Activated CD8-positive, alpha-beta memory T cell treated with anti-CD3 and anti-CD28 coated beads, Interleukin-2, amount 50 U/mL, for 1 hour (primary cell): ENCODE measurements at regions not wholly inside any gene's neighbourhood (a gene's known extent, or its start where the extent isn't known, plus 50 kb on each side); places are given as distances from the start of the nearest gene placed in this dataset.

Experiments used
- DNase-seq: peaks from one replicate; pipeline ENCODE4 v3.0.0-alpha.2; 2020; ENCODE audit errors: extremely low read depth

DNA sequence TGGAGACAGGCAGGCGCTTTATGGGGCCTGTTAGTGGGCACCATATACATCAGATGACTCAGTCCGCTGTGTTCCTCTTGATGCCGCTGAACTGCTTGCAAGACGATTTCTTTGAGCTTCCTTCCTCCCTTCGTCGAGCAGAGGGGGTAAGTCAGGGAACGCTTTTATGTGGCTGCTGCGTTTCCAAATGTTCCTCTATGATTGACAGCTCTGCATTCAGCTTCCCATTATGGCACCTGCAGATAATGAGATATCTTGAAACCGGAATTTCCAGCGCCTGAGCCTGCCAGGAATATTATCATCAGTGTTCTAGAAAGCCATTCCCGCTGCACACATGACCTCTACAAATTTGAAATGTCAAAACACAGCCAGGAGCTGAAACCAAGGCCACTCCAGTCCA, 257.0 kb downstream of the TSHZ3 start:
- no peak for DNase-seq

DNA sequence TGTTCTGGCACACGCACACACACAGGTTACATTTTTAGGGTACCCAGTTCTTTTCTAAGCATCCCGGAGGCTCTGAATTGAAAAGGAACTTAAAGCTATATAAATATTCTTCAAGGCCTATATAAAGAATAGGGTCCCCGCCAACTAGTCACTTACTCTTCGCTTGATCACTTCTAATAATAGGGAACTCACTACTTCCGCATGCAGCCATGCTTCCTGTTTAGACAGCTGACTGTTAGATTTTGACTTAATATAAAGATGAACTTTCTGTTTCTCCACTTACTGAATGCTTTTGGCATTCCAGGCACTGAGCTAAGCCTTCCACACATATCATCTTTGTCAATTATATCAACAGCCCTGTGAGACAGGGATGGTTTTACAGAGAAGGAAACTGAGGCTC, 259.6 kb downstream of the TSHZ3 start:
- no peak for DNase-seq

DNA sequence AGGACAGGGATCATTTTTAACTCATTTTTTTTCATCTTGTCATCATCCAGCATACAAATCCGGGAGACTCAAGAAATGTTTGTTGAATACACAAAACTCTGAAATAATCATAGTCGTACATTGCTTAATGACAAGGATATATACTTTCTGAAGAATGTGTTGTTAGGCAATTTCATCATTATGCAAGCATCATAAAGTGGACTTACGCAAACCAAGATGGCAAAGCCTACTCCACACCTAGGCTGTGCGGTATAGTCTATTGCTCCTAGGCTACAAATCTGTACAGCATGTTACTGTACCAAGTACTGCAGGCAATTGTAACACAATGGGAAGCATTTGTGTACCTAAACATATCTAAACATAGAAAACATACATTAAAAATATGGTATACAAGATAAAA, 264.1 kb downstream of the TSHZ3 start:
- DNase-seq = no peak

DNA sequence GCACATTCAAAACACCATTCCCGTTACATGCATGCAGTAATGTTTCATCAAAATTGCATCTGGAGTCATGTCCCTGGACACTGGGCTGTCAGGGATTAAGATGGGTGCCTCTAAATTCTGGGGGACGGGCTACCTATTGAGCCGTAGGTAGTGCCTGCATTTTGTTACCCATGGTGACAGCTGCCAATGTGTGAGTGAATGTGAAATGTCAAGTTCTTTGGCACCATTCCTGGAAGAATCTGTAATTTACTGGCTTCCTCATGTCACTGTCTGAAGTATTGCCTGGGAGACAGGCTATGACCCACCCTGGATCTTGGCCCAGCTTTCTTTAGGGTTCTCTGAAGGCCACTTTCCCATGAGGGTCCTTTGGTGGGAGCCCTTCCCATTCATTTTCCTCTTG, 266.1 kb downstream of the TSHZ3 start:
- no peak for DNase-seq

DNA sequence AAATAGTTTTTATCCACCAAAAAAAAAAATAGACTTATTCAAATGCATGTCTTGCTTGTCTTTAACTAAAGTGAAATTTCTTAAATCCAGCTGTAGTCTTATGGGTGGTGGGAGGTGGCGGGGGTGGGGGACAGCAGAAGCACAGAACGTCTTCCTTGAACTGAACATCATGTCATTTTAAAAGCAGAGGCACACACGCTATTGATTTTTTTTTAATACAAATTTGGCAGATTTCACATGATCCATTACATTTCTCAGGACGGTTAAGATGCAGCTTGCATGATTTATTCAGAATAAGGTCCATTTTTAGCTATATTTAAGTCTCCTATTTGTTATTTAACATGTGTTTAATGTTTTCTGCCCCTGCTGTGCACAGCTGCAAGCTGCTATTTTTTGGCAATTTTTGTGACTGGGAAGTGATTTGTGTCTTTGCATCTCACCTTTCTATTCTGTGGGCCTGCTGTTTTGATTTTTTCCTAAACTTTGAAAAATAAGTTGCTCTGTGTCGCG, 274.0 kb downstream of the TSHZ3 start:
- DNase-seq = no peak

DNA sequence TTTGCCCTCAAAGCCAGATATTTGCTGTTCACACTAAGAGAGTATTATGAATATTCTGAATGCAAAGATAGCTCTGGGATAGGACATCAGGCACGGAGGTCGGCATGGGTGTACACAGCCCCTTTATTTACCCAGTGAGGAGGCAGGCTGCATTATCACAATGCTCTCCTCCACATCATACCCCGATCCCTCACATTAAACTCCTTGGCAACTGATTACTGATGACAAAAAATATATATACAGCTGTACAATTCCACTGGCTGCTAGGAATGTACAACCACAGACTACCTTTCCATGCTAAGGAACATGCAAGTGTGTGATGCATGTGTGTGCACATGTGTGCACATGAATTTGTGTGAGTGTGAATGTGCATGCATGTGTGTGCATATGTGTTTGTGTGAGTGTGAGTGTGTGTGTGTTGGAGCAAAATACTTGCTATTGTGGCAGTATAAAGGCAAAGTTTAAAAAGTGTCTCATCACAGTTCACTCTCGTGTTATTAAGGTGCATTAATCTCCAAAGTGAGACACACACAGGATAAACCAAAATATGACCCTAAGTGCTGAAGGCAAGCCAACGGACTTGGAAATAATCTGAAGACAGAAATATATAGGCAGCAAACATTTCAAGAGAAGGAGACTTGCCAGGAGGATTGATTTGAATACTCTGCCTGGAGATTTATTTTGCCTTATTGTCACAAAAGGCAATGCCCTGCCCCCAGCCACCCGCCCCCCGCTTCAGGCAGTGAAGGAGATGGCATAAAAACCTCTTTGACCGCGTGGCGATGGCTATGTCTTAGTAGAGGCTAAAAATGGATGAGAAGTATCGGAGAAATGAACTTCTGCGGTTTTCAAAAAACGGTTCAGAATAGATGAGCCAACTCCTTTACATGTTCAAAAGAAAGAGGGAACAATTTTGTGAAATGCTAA, 274.8 kb downstream of the TSHZ3 start:
- DNase-seq = no peak

DNA sequence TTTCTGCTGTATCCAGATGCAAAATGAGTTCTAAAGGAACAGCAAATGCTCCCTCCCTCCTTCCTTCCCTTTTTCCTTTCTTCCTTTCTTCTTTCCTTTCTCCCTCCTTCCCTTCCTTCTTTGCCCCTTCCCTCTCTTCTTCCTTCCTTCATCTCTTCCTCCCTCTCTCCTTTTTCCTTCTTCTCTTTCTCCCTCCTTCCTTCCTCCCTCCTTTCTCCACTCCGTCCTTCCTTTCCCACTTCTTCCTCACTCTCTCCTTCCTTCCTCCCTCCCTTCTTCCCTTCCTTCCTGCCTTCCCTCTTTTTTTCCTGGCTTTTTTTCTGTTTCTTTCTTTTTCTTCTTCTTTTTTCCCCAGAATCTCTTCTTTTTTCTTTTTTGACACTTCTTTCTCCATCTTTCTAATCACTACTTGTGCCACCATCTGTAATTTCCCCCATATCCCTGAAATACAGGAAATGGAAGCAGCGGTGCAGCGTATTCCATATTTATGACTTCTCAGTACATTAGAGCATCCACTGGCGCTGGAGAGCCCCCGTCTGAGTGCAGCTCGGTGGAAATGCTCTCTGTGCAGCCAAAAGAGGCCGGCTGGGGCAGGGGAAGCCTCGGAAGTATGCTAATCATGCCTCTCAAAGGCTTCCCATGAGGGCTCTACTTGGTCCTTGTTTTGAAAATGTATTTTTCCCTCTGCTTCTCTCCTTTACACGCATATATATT, 275.6 kb downstream of the TSHZ3 start:
- no peak for DNase-seq

DNA sequence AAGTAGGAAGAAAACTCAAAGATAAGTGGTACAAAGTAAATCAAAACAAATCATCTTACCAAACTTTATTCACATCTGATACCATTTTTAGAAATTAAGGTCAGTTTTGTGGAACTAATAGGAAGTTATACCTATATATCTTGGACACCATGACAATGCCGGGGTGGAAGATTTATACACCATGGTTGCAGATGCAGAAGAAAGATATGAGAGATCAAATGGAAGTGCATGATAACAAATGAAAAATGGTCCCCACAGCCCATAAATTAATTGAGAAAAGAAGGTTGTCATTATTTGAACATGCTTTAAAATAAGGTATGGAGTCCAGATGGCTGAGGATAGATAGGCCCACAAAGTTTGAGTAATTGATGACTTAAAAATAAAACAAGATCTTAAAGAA, 276.8 kb downstream of the TSHZ3 start:
- DNase-seq = no peak

DNA sequence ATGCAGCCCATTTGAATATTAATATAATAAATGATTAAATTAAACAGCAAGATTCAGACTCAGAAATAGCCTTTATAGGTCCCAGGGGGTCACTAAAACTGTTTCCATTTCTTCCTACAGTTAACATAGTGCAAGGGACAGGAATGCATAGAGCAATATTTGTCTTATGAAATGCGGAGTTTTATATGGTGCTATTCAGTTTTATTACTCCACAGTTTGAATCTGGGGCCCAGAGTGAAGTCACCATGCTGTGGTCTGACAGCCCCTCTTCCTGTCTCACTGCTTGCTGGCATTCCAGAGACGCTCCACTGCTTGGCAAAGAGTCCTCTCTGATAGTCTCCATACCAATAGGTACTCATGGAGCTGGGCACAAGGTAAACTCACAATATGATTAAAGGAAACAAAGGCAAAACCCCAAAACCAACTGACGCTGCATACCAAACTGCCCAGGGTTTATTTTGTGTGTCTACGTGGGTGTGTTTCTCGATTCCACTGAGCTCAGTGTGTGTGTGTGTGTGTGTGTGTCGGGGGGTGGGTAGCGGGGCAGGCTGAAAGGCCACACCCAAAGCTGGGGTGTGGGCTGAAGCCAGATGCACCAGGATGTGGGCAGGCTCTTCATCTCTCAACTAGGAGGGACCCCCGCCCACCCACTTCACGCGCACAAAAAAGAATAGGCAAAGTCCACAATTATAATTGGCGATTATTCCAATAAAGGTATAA, 277.9 kb downstream of the TSHZ3 start:
- no peak for DNase-seq

DNA sequence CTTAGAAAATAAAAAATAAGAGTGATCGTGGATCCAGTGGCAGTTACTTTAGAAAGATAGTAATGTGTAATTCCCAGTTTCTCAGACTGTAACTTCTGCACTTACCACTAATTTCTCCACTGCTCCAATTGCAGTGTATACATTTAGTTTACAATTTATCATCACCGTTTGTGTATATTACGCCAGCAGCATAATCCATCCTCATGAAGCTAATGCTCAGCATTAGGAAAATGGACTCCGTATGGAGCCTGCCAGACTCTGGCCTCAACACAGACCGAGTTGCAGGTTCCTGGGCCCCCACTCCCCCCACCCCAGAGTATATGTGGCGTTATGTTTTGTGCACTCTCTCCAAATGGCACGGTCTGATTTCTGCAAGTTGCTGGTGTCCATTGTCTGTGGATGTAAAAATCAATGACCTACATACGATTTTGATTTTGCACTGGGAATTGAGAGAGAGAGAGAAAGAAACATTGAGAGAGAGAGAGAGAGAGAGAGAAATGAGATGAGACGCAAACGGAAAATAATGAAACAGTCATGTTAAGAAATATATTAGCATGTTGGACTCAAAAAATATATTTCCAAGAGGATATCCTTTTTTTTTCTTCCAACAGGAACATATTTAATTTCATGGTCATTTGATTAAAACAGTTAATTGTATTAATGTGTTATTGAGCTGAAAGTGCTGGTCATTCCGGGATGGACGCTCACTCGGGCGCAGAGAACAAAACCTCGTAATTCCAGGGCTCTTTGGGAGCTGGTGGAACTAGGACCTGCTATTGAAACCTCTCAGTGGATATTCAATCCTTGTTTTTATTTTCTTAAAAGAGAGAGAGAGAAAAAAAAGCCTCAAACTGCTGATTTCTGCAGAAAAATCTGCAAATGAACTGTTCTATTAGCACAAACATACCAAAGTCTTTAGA, 278.8 kb downstream of the TSHZ3 start:
- no peak for DNase-seq

DNA sequence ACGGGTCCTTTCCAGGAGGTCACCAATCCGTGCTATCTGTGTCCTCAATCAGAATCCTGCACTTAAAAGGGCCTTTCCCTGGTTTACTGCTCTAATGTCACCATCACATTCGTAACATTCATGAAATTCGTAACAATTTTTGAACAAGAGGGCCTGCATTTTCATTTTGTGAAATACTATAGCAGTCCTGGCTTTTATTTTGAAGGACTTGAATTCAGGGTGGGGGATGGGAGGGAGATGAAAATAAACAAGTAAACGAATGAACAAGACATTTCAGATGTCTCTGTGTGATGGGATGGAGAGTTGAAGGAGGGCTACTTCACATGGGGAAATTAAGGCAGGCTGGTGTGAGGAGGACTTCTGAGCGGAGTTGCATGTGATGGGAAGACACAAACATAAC, 281.0 kb downstream of the TSHZ3 start:
- no peak for DNase-seq

DNA sequence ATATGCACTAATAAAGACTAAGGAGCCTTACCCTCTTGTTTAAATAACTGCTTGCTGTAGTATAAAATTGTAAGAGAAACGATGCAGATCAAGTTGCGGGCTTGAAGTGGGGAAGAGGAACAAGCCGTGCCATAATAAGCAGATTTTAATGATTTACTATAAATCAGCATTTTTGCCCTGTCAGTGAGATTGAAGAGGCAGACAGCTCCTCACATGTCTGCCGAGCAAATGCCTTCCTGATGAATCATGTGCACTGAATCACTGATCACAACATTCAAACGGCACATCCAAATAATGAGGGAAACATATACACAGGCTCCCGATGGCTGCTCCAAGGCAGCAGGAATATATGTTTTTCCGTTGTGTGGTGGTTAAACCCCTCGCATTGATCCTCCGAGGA, 282.9 kb downstream of the TSHZ3 start:
- no peak for DNase-seq

DNA sequence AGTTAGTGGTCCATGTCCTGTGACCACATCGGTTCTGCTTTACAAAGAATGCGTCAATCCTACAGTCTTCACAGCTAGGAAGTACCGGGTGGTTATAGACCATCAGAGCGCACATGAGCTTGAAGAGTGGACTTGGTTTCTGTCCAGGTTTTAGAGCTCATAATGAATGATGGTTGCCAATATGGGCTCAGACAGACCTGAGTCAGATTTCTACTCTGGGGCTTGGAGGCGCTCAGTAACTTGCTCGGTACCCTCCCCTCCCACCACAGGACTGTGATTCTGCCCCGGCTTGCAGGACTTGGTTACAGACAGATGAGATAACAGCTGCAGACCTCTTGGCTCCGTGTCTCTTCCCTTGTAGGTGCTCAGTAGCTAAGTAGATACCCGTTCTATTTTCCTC, 284.7 kb downstream of the TSHZ3 start:
- no peak for DNase-seq

DNA sequence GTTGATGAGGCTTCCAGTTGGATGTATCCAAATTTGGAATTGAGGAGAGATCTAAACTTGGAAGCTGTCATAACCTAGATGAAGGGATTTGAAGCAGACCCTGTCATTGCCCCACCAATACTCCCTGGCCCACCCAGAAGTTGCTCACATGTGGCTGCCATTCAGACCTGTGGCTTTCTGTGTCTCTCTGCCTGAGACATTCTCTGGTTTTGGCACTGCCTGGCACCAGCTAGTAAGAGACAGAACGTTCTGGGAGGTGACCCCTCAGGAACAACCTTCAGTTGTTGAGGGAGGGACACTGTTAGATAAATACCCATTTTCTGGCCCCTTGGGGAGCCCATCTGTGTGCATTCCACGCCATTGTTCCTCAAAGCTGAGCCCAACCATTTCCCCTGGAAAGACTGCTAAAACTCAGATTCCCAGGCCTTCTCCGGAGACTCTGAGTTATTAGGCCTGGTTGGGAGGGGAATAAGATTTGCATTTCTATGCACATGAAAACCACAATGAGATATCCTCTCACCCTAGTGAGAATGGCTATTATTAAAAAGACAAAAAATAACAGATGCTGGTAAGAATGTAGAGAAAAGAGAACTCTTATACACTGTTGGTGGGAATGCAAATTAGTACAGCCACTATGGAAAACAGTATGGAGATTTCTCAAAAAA, 290.4 kb downstream of the TSHZ3 start:
- DNase-seq = no peak

DNA sequence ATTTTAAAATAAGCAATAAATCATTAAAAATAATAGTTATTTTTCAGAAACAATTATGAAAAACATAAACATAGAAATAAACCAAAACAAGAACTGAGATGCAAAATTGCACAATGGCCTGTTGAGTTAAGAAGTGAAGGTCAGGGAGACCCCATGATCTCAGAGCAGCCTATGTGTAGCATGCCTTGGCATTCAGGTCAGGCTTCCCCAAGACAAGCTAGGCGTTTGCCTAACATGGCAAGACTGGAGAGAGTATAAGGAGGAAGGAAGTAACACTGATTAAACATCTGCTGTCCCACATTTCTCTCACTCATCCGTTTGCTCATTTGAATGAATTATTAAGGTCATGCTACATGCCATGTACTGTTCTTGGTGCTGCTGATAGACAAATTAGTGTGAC, 291.8 kb downstream of the TSHZ3 start:
- no peak for DNase-seq

DNA sequence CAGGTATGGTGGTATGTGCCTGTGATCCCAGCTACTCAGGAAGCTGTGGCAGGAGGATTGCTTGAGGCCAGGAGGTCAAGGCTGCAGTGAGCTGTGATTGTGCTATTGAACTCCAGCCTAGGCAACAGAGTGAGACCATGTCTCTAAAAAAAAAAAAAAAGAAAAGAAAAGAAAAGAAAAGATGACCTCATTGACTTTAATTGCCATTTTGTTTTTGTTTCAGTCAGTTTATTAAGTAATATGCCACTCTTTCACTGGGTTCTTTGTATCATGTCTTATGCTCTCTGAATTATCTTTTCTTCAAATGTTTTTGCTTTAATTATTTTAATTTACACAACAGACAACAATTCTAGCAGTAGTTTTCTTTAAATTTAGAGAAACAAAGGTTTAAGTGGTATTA, 293.8 kb downstream of the TSHZ3 start:
- DNase-seq = no peak

DNA sequence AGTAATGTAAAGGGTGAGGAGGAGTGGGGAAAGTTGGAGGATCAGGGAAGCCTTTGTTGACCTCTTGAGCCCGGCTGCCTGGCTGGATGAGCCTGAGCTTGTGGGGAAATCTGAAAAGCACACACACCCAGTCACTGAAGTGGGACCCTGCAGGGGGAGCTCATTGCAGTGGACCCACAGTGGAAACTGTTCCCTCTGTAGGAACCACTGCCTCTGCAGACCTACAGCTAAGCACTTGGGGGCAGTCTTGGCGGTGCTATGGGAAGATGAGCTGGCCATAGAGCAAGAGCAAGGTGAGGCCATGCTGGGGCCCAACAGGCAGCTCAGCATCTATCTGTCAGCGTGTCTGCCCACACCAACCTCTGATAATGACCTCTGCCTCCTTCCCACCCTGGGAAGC, 294.8 kb downstream of the TSHZ3 start:
- DNase-seq = no peak

DNA sequence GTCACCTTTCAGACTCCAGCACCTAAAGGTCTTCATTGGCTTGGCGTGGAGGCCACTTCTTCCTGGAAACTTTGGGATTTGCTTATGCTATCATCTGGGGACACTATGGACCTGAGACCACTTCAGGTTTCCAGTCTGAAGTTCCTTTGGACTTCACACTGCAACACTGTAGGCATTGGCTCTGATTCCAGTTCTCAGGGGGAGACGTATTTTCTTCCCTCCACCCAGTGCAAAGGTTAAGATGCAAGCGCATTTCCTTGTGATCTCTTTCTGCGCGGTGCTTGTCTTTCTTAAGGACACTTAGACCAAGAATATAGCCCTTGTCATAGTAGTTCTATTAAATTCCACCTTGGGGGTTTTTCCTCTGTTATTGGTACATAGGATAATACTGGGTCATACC, 299.8 kb downstream of the TSHZ3 start:
- no peak for DNase-seq

DNA sequence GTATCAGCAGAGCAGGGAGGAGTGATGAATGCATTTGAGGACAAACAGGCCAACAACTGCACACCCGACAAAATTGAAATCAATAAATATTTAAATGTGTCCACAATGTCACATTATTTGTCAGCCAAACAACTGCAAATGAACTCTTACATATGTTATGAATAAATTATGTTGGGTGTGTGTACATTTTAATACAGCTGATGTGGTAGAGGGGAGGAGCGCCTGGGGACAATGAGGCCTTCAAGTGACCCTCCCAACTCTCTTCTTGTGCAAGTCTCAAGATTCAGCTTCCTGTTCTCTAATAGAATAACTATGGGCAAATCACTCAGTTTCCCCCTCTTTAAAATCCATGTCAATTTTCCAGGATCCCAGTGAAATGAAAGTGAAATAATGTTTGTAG, 303.2 kb downstream of the TSHZ3 start:
- DNase-seq = no peak

DNA sequence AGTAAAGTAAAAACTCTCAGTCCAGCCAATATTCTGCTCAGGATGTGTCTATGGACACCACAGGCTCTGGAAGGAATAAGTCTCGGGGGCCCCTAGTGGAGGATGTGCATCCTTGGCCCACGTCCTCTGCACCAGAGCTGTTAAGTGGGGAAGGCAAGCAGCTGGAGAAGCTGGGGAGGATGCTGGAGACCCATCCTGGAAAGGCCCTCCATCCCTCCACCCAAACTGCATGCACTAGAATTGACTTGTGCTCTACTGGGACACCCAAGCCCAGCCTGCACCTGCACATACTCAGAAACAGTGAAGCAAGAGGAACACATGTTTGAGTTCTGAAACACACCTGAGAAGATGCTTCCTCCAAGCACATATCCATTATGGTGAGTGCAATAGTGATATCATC, 307.8 kb downstream of the TSHZ3 start:
- no peak for DNase-seq

DNA sequence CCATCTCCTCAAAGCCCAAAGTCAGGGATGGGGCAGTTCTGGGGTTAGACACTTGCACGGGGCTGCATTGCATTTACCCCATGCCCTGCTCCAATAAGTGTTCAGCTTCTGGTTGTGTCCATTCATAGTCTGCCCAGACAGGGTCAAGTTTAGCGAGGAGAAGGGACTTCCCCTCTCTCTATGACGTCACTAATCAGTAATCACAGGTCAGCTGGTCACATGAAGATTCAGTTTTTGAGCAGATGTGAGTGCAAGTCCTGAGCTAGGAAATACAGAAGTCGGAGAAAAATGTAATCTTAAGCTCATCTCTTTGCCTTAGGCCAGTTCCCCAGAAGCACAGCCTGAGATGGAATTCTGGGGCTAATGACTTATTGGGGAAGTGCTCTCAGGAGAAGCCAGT, 310.1 kb downstream of the TSHZ3 start:
- DNase-seq = no peak
